ENCODE measurements at regions not wholly inside any gene's neighbourhood (a gene's known extent, or its start where the extent isn't known, plus 50 kb on each side); places are given as distances from the start of the nearest gene placed in this dataset.

DNA sequence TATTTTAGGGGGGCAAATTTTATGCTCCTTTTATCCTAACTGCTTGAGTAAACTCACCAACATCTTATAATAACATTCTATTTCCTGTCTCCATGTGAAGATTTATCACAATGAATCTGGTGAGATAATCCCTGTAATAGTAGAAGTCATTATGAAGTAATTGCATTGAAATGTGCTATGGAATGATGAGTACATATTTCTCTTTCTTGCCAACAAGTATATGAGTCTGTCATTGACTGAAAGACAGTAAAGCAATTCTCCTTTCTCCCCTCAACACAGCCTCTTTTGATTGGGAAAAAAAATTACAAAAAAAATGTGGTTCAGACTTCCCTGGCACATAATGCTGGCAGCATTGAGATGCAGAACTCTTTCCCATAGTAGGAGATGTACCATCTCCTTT, 459.2 kb upstream of the RGMB start:
- TF ChIP-seq MXI1 (conservative IDR thresholded peaks at IDR 0.05; ENCODE audit: poor library complexity, severe bottlenecking) (no peak), TAF1 (IDR thresholded peaks at IDR 0.05; ENCODE audit: low read depth) (no peak), EZH2 (IDR thresholded peaks at IDR 0.05; ENCODE audit: borderline replicate concordance, insufficient read depth, low read length, poor library complexity, severe bottlenecking) (no peak), POLR2AphosphoS5 (IDR thresholded peaks at IDR 0.05) (no peak), RAD21 (conservative IDR thresholded peaks at IDR 0.05) (no peak)
- TF ChIP-seq, protein P1, sequence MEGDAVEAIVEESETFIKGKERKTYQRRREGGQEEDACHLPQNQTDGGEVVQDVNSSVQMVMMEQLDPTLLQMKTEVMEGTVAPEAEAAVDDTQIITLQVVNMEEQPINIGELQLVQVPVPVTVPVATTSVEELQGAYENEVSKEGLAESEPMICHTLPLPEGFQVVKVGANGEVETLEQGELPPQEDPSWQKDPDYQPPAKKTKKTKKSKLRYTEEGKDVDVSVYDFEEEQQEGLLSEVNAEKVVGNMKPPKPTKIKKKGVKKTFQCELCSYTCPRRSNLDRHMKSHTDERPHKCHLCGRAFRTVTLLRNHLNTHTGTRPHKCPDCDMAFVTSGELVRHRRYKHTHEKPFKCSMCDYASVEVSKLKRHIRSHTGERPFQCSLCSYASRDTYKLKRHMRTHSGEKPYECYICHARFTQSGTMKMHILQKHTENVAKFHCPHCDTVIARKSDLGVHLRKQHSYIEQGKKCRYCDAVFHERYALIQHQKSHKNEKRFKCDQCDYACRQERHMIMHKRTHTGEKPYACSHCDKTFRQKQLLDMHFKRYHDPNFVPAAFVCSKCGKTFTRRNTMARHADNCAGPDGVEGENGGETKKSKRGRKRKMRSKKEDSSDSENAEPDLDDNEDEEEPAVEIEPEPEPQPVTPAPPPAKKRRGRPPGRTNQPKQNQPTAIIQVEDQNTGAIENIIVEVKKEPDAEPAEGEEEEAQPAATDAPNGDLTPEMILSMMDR (IDR thresholded peaks at IDR 0.05; ENCODE audit: poor library complexity, severe bottlenecking): no peak
- TF ChIP-seq, protein P2, sequence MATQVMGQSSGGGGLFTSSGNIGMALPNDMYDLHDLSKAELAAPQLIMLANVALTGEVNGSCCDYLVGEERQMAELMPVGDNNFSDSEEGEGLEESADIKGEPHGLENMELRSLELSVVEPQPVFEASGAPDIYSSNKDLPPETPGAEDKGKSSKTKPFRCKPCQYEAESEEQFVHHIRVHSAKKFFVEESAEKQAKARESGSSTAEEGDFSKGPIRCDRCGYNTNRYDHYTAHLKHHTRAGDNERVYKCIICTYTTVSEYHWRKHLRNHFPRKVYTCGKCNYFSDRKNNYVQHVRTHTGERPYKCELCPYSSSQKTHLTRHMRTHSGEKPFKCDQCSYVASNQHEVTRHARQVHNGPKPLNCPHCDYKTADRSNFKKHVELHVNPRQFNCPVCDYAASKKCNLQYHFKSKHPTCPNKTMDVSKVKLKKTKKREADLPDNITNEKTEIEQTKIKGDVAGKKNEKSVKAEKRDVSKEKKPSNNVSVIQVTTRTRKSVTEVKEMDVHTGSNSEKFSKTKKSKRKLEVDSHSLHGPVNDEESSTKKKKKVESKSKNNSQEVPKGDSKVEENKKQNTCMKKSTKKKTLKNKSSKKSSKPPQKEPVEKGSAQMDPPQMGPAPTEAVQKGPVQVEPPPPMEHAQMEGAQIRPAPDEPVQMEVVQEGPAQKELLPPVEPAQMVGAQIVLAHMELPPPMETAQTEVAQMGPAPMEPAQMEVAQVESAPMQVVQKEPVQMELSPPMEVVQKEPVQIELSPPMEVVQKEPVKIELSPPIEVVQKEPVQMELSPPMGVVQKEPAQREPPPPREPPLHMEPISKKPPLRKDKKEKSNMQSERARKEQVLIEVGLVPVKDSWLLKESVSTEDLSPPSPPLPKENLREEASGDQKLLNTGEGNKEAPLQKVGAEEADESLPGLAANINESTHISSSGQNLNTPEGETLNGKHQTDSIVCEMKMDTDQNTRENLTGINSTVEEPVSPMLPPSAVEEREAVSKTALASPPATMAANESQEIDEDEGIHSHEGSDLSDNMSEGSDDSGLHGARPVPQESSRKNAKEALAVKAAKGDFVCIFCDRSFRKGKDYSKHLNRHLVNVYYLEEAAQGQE (IDR thresholded peaks at IDR 0.05; ENCODE audit: borderline replicate concordance): no peak
